SK-N-SH treated with all-trans-retinoic acid at 6 μM for 48 hours (cell line): ENCODE measurements at regions not wholly inside any gene's neighbourhood (a gene's known extent, or its start where the extent isn't known, plus 50 kb on each side); places are given as distances from the start of the nearest gene placed in this dataset.

Experiments used
- ATAC-seq: fragments of 200-7000 bp; cut with Tn5 transposase; 3 replicates; pipeline ENCODE4 v1.9.1; 2020; ENCODE audit warnings: mild to moderate bottlenecking, moderate library complexity
- BACH2 ChIP-seq: fragments of 250-450 bp; sonication (Bioruptor Pico); IDR thresholded peaks from 2 replicates; pipeline ENCODE4 v1.9.0; 2021; ENCODE audit warnings: mild to moderate bottlenecking, borderline replicate concordance
- CSRNP3 ChIP-seq: fragments of 250-450 bp; sonication (Bioruptor Pico); IDR thresholded peaks from 2 replicates; pipeline ENCODE4 v1.5.1; 2021; ENCODE audit warnings: mild to moderate bottlenecking, moderate library complexity
- ESRRG ChIP-seq: fragments of 250-450 bp; sonication (Bioruptor Pico); IDR thresholded peaks from 2 replicates; pipeline ENCODE4 v1.6.1; 2021; ENCODE audit warnings: mild to moderate bottlenecking
- GLIS3 ChIP-seq: fragments of 250-450 bp; sonication (Bioruptor Pico); IDR thresholded peaks from 2 replicates; pipeline ENCODE4 v1.5.0; 2020; ENCODE audit warnings: mild to moderate bottlenecking, moderate library complexity
- ISL1 ChIP-seq: fragments of 250-450 bp; sonication (Bioruptor Pico); IDR thresholded peaks from 2 replicates; pipeline ENCODE4 v2.1.2; 2022; ENCODE audit warnings: mild to moderate bottlenecking, moderate library complexity
- OSR1 ChIP-seq: fragments of 250-450 bp; sonication (Bioruptor Pico); IDR thresholded peaks from 2 replicates; pipeline ENCODE4 v1.8.0; 2022; ENCODE audit warnings: moderate library complexity, mild to moderate bottlenecking, inconsistent platforms
- PATZ1 ChIP-seq: fragments of 250-450 bp; sonication (Bioruptor Pico); IDR thresholded peaks from 2 replicates; pipeline ENCODE4 v1.8.0; 2020; ENCODE audit warnings: mild to moderate bottlenecking, moderate library complexity, borderline replicate concordance
- POU6F1 ChIP-seq: fragments of 250-450 bp; sonication (Bioruptor Pico); IDR thresholded peaks from 2 replicates; pipeline ENCODE4 v1.8.0; 2021; ENCODE audit warnings: low read depth, mild to moderate bottlenecking, moderate library complexity, borderline replicate concordance
- PPARA ChIP-seq: fragments of 250-450 bp; sonication (Bioruptor Pico); IDR thresholded peaks from 2 replicates; pipeline ENCODE4 v1.5.0; 2020; ENCODE audit warnings: mild to moderate bottlenecking, borderline replicate concordance
- RARB ChIP-seq: fragments of 250-450 bp; sonication (Bioruptor Pico); IDR thresholded peaks from 2 replicates; pipeline ENCODE4 v1.8.0; 2021; ENCODE audit warnings: mild to moderate bottlenecking, moderate library complexity
- SNAI2 ChIP-seq: fragments of 250-450 bp; sonication (Bioruptor Pico); IDR thresholded peaks from 2 replicates; pipeline ENCODE4 v1.5.0; 2020; ENCODE audit warnings: mild to moderate bottlenecking, moderate library complexity
- TCF4 ChIP-seq: fragments of 250-450 bp; sonication (Bioruptor Pico); IDR thresholded peaks from 2 replicates; pipeline ENCODE4 v1.8.0; 2021; ENCODE audit warnings: mild to moderate bottlenecking, moderate library complexity, borderline replicate concordance
- TOX ChIP-seq: fragments of 250-450 bp; sonication (Bioruptor Pico); IDR thresholded peaks from 2 replicates; pipeline ENCODE4 v1.8.0; 2021; ENCODE audit warnings: mild to moderate bottlenecking, moderate library complexity, borderline replicate concordance
- TSHZ2 ChIP-seq: fragments of 250-450 bp; sonication (Bioruptor Pico); IDR thresholded peaks from 2 replicates; pipeline ENCODE4 v1.5.0; 2020; ENCODE audit warnings: mild to moderate bottlenecking, moderate library complexity
- ZC3H10 ChIP-seq: fragments of 250-450 bp; sonication (Bioruptor Pico); IDR thresholded peaks from 2 replicates; pipeline ENCODE4 v1.5.1; 2021; ENCODE audit warnings: mild to moderate bottlenecking, moderate library complexity
- ZFP3 ChIP-seq: fragments of 250-450 bp; sonication (Bioruptor Pico); IDR thresholded peaks from 2 replicates; pipeline ENCODE4 v1.5.0; 2020; ENCODE audit warnings: mild to moderate bottlenecking, moderate library complexity
- ZFP30 ChIP-seq: fragments of 450-650 bp; formaldehyde crosslinking; IDR thresholded peaks from 2 replicates; pipeline ENCODE4 v1.5.0; 2022; ENCODE audit warnings: mild to moderate bottlenecking, moderate library complexity
- ZNF565 ChIP-seq: fragments of 450-650 bp; formaldehyde crosslinking; conservative IDR thresholded peaks from 2 replicates; pipeline ENCODE4 v1.5.0; 2020; ENCODE audit warnings: low read depth, mild to moderate bottlenecking, moderate library complexity
- ZNF70 ChIP-seq: fragments of 450-650 bp; formaldehyde crosslinking; IDR thresholded peaks from 2 replicates; pipeline ENCODE4 v1.5.0; 2020; ENCODE audit warnings: mild to moderate bottlenecking, moderate library complexity
- ZNF8 ChIP-seq: fragments of 450-650 bp; formaldehyde crosslinking; IDR thresholded peaks from 2 replicates; pipeline ENCODE4 v1.5.0; 2020; ENCODE audit warnings: mild to moderate bottlenecking, moderate library complexity

GRCh38 chr4:106494066-106494465 is 125.5 kb upstream of the GIMD1 start:
- TF ChIP-seq ZFP3 (CRISPR knock-in tag) (no peak), OSR1 (no peak), ZNF70 (CRISPR knock-in tag) (no peak), ESRRG (CRISPR knock-in tag) (no peak), RARB (CRISPR knock-in tag) (no peak), SNAI2 (CRISPR knock-in tag) (no peak), POU6F1 (CRISPR knock-in tag) (no peak), GLIS3 (CRISPR knock-in tag) (no peak), PPARA (no peak), BACH2 (CRISPR knock-in tag) (no peak)
- TF ChIP-seq, all 23 proteins: peak for 0
- no peak for ATAC-seq

- ATAC-seq, result peak; percentile 34; the same call in 1 of the 3 replicates
- TF ChIP-seq ESRRG (CRISPR knock-in tag), result no peak
- no peak for TF ChIP-seq ZNF565 (CRISPR knock-in tag)
- TF ChIP-seq ZFP30, result no peak
- no peak for TF ChIP-seq ZNF8
- TF ChIP-seq TCF4 (CRISPR knock-in tag), result no peak
- TF ChIP-seq PPARA, result no peak
- no peak for TF ChIP-seq TOX (CRISPR knock-in tag)
- no peak for TF ChIP-seq RARB (CRISPR knock-in tag)
- TF ChIP-seq PATZ1 (CRISPR knock-in tag), result no peak
- no peak for TF ChIP-seq ZFP3 (CRISPR knock-in tag)
- no peak for TF ChIP-seq SNAI2 (CRISPR knock-in tag)
- no peak for TF ChIP-seq TSHZ2
- no peak for TF ChIP-seq ISL1 (CRISPR knock-in tag)
- TF ChIP-seq ZC3H10 (CRISPR knock-in tag), result no peak
- no peak for TF ChIP-seq CSRNP3
Observed at GRCh38 chr4:106493086-106493485, 124.5 kb upstream of the GIMD1 start.

- ATAC-seq, result no peak
- TF ChIP-seq ZC3H10 (CRISPR knock-in tag), result no peak
- no peak for TF ChIP-seq OSR1
- TF ChIP-seq ZNF565 (CRISPR knock-in tag), result no peak
- no peak for TF ChIP-seq PATZ1 (CRISPR knock-in tag)
- TF ChIP-seq POU6F1 (CRISPR knock-in tag), result no peak
- TF ChIP-seq PPARA, result no peak
Observed at GRCh38 chr4:106486533-106486932, 118.0 kb upstream of the GIMD1 start.
